GM12872 (cell line): ENCODE measurements at regions not wholly inside any gene's neighbourhood (a gene's known extent, or its start where the extent isn't known, plus 50 kb on each side); places are given as distances from the start of the nearest gene placed in this dataset.

Source experiments
- TF ChIP-seq, protein P1 (sequence below): IDR thresholded peaks from 3 replicates; pipeline ENCODE4 v1.5.1; 2011; ENCODE audit warnings: low read depth, mild to moderate bottlenecking, low read length, moderate library complexity; ENCODE audit not compliant: insufficient read depth

DNA sequence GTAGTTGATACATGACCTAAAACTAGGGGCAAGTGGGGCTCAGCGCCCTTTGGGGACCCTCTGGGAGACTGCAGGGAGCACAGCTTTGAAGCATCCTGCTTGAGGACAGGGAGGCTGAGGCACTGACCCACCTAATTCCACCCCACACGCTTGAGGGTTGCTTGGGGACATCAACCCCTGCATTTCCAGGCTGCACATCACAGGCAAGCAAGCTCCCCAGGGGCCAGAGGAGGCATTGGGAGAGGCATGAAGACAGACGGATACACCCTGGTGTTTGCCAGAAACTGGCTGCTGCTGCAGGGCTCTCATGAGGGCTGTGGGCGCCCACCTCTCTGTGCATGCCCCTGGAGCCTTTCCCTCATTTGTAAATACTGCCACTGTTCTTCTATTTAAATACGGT lies 99.3 kb downstream of the ABHD5 start:
- TF ChIP-seq, protein P1, sequence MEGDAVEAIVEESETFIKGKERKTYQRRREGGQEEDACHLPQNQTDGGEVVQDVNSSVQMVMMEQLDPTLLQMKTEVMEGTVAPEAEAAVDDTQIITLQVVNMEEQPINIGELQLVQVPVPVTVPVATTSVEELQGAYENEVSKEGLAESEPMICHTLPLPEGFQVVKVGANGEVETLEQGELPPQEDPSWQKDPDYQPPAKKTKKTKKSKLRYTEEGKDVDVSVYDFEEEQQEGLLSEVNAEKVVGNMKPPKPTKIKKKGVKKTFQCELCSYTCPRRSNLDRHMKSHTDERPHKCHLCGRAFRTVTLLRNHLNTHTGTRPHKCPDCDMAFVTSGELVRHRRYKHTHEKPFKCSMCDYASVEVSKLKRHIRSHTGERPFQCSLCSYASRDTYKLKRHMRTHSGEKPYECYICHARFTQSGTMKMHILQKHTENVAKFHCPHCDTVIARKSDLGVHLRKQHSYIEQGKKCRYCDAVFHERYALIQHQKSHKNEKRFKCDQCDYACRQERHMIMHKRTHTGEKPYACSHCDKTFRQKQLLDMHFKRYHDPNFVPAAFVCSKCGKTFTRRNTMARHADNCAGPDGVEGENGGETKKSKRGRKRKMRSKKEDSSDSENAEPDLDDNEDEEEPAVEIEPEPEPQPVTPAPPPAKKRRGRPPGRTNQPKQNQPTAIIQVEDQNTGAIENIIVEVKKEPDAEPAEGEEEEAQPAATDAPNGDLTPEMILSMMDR, result no peak

DNA sequence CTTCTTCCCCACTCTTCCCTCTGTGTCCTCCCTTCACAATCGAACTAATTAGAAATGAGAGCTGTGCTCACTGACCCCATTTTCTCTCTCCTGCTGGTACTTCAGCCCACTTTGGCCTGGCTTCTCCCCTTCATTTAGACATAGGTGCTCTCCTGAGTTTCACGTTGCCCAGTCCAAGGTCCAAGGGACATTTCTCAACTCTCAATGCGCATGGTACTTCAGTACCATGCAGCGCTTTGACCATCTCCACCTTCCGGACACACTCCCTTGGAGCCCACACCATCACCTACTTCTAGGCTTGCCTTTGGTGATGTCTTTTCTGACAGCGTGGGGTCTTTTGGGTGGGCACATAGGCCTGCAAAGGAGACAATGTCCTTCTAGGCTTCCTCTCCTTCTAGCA lies 99.7 kb downstream of the ABHD5 start:
- TF ChIP-seq, protein P1, result no peak

DNA sequence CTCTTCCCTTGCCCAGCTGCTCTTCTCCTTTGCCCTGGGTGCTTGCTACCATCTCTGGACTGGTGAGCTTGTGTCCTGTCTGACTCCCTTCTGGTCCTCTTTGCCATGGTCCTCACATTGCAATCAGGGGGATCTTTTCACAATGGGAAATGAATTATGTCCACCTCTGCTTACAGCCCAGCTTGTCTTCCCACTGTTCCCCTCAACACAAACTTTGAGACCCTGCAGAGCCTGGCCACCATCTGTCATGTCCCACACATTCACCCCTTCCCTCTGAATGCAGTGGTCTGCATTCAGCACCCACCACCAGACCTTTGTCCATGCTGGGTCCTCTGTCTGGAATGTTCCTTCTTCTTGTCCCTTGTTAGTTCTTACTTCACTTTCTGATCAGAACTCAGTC lies 100.5 kb downstream of the ABHD5 start:
- TF ChIP-seq, protein P1, result no peak

DNA sequence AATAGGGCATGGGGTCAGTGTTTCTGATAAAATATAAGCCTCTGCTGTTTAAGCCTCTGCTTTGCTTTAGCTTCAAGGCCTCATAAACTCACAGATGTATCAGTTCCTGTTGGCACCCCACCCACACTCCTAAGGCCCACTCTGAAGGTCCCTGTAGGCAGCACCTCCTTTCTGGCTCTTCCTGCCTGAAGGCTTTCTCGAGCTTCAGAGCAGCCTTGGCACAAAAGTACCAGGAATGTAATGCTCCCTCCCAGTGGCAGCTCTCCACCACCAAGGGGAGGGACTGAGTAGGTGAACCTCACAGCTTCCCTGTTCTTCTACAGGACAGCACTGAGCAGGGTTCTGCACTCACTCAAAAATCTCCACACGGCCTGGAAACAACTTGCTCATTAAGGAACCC lies 102.2 kb downstream of the ABHD5 start:
- TF ChIP-seq, protein P1, result no peak

DNA sequence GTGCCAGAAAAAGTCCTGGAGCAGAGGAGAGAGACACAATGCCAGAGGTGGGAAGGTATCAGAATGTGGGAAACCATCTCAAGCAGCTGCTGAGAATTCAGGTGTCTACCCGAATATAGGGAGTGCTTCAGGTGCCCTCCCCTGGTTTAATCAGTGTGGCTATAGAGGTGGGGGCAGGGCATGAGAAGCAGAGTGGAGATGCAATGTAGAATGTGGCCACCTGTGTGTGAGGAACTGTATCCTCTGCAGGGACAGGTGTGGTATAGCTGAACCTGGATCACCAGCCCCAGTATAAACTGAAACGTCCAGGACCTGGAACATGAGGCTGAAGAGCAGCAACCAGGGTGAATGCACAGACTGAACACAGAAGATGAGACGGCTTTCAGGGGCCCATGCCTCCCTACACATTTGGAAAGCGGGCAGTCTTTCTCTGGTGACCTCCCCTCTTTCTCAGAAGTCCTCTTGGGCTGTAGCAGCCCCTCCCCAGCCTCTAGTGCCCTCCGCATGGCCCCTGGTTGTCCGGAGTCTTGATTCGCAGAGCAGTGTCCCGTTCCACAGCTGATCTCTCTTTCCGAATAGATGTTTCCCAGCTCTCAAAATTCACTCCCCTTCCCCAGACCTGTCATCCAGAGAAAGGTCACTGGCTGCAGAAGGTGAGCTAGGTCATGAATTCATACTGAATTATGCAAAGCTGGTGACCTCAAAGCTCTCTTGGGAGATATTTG lies 103.1 kb downstream of the ABHD5 start:
- TF ChIP-seq, protein P1, result no peak

DNA sequence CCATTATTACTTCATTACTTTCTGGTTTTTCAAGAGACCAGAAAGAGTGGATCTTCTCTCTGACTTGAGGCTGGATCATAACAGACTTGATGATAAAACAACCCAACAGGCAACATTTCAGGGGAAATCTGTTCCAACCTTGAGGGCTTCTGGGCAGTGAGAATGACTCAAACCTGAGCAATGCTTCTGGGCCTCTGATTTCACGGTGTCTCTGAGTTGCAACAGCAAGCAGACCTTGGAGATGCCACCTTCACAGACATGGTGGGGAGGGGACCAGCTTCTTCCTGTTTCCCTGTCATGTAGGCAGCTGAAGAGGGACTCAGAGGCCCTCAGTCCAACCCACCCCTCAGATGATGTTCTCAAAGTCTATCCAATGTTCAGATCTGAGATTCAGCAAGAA lies 104.0 kb downstream of the ABHD5 start:
- TF ChIP-seq, protein P1, result no peak

DNA sequence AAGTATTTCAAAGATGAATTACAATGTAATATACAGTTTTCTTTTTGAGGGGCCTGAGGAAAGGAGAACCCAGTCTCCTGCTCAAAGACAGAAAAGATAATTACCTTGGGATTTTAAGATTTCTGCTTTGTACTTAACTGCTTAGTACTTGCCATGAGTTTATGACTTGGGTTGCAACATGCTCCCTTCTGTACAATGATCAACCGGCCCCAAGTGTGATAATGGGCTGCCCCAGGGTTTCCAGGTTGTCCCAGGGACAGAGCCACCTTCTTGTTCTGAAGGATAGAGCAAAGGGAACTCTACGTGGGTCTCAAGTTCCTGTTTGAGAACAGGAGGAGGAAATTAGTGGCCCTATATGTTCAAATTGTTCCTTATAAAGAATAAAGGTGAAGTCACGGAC lies 104.8 kb downstream of the ABHD5 start:
- TF ChIP-seq, protein P1, result no peak
